SK-N-SH treated with all-trans-retinoic acid at 6 μM for 48 hours (cell line): ENCODE measurements at regions not wholly inside any gene's neighbourhood (a gene's known extent, or its start where the extent isn't known, plus 50 kb on each side); places are given as distances from the start of the nearest gene placed in this dataset.

Experiments used
- ATAC-seq: fragments of 200-7000 bp; cut with Tn5 transposase; 3 replicates; pipeline ENCODE4 v1.9.1; 2020; ENCODE audit warnings: mild to moderate bottlenecking, moderate library complexity
- ARNTL ChIP-seq: fragments of 450-650 bp; formaldehyde crosslinking; IDR thresholded peaks from 2 replicates; pipeline ENCODE4 v1.5.0; 2020; ENCODE audit warnings: low read depth, mild to moderate bottlenecking, moderate library complexity, borderline replicate concordance
- BACH2 ChIP-seq: fragments of 250-450 bp; sonication (Bioruptor Pico); IDR thresholded peaks from 2 replicates; pipeline ENCODE4 v1.9.0; 2021; ENCODE audit warnings: mild to moderate bottlenecking, borderline replicate concordance
- GLIS3 ChIP-seq: fragments of 250-450 bp; sonication (Bioruptor Pico); IDR thresholded peaks from 2 replicates; pipeline ENCODE4 v1.5.0; 2020; ENCODE audit warnings: mild to moderate bottlenecking, moderate library complexity
- ISL1 ChIP-seq: fragments of 250-450 bp; sonication (Bioruptor Pico); IDR thresholded peaks from 2 replicates; pipeline ENCODE4 v2.1.2; 2022; ENCODE audit warnings: mild to moderate bottlenecking, moderate library complexity
- PPARA ChIP-seq: fragments of 250-450 bp; sonication (Bioruptor Pico); IDR thresholded peaks from 2 replicates; pipeline ENCODE4 v1.5.0; 2020; ENCODE audit warnings: mild to moderate bottlenecking, borderline replicate concordance
- RARB ChIP-seq: fragments of 250-450 bp; sonication (Bioruptor Pico); IDR thresholded peaks from 2 replicates; pipeline ENCODE4 v1.8.0; 2021; ENCODE audit warnings: mild to moderate bottlenecking, moderate library complexity
- SNAI2 ChIP-seq: fragments of 250-450 bp; sonication (Bioruptor Pico); IDR thresholded peaks from 2 replicates; pipeline ENCODE4 v1.5.0; 2020; ENCODE audit warnings: mild to moderate bottlenecking, moderate library complexity
- TCF4 ChIP-seq: fragments of 250-450 bp; sonication (Bioruptor Pico); IDR thresholded peaks from 2 replicates; pipeline ENCODE4 v1.8.0; 2021; ENCODE audit warnings: mild to moderate bottlenecking, moderate library complexity, borderline replicate concordance
- TOX ChIP-seq: fragments of 250-450 bp; sonication (Bioruptor Pico); IDR thresholded peaks from 2 replicates; pipeline ENCODE4 v1.8.0; 2021; ENCODE audit warnings: mild to moderate bottlenecking, moderate library complexity, borderline replicate concordance
- ZC3H10 ChIP-seq: fragments of 250-450 bp; sonication (Bioruptor Pico); IDR thresholded peaks from 2 replicates; pipeline ENCODE4 v1.5.1; 2021; ENCODE audit warnings: mild to moderate bottlenecking, moderate library complexity
- ZNF70 ChIP-seq: fragments of 450-650 bp; formaldehyde crosslinking; IDR thresholded peaks from 2 replicates; pipeline ENCODE4 v1.5.0; 2020; ENCODE audit warnings: mild to moderate bottlenecking, moderate library complexity
- TF ChIP-seq, protein P1 (sequence below): fragments of 250-450 bp; sonication (Bioruptor Pico); IDR thresholded peaks from 2 replicates; pipeline ENCODE4 v1.8.0; 2021; ENCODE audit warnings: low read depth, mild to moderate bottlenecking, moderate library complexity, borderline replicate concordance
- TF ChIP-seq, protein P2 (sequence below): fragments of 250-450 bp; sonication (Bioruptor Pico); IDR thresholded peaks from 2 replicates; pipeline ENCODE4 v1.8.0; 2020; ENCODE audit warnings: mild to moderate bottlenecking, moderate library complexity, borderline replicate concordance
- TF ChIP-seq, protein P3 (sequence below): fragments of 250-450 bp; sonication (Bioruptor Pico); IDR thresholded peaks from 2 replicates; pipeline ENCODE4 v1.5.1; 2020; ENCODE audit warnings: low read depth, mild to moderate bottlenecking, moderate library complexity
- TF ChIP-seq, protein P4 (sequence below): fragments of 250-450 bp; sonication (Bioruptor Pico); IDR thresholded peaks from 2 replicates; pipeline ENCODE4 v1.5.0; 2020; ENCODE audit warnings: mild to moderate bottlenecking, moderate library complexity
- TF ChIP-seq, protein P5 (sequence below): fragments of 250-450 bp; sonication (Bioruptor Pico); IDR thresholded peaks from 2 replicates; pipeline ENCODE4 v1.5.1; 2021; ENCODE audit warnings: mild to moderate bottlenecking, moderate library complexity

DNA sequence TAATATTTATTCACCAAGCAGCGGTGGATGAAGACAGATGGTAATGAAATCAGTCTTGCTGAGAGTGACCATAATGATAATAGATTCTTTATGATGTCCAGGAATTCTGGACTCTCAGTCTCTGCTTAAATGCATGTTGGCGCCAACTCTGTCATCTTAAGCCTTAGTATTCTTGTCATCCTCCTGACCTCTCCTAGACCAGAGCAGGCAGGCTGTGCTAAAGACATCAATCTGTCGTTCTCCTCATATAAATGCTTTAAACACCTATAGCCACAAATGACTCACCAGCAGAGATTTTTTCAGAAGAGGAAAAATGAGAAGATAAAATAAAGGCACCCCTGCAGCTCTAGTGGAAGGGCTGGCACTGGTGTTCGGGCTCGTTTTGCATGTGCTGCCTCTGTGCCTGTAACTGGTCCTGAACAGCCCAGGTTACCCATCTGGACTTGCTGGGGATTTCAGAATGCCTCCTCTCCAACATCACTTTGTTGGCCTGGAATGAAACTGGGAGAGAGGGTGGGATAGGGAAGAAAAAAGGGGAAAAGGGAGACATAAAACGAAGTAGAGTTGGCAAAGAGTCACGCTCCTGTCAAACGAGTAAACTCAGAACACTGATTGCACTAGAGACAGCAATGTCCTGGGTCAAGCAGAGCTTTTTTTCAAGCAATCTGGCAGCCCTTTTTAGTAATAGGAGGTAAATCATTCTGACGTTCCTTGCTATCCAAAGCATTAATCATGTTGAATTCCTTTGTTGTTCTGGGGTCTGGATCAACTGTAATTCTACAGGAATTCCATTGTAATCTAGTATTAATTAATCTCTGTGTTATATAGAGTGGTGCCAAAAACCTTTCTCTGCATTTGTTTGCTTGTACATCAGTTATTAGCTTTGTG, 195.5 kb upstream of the CLINT1 start:
- peak; percentile 81 for ATAC-seq
- TF ChIP-seq, protein P1, sequence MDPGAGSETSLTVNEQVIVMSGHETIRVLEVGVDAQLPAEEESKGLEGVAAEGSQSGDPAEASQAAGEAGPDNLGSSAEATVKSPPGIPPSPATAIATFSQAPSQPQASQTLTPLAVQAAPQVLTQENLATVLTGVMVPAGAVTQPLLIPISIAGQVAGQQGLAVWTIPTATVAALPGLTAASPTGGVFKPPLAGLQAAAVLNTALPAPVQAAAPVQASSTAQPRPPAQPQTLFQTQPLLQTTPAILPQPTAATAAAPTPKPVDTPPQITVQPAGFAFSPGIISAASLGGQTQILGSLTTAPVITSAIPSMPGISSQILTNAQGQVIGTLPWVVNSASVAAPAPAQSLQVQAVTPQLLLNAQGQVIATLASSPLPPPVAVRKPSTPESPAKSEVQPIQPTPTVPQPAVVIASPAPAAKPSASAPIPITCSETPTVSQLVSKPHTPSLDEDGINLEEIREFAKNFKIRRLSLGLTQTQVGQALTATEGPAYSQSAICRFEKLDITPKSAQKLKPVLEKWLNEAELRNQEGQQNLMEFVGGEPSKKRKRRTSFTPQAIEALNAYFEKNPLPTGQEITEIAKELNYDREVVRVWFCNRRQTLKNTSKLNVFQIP (CRISPR knock-in tag), result peak; percentile 88; the same call in 1 of the 2 replicates
- TF ChIP-seq PPARA (CRISPR knock-in tag) (no peak), ISL1 (peak; percentile 99), GLIS3 (CRISPR knock-in tag) (peak; percentile 94), ZC3H10 (CRISPR knock-in tag) (0 out of 2 replicates have a peak, but pooled peaks have one; percentile 24), TCF4 (peak; percentile 70; the same call in 1 of the 2 replicates), ARNTL (no peak), BACH2 (CRISPR knock-in tag) (no peak)
- TF ChIP-seq, protein P2, sequence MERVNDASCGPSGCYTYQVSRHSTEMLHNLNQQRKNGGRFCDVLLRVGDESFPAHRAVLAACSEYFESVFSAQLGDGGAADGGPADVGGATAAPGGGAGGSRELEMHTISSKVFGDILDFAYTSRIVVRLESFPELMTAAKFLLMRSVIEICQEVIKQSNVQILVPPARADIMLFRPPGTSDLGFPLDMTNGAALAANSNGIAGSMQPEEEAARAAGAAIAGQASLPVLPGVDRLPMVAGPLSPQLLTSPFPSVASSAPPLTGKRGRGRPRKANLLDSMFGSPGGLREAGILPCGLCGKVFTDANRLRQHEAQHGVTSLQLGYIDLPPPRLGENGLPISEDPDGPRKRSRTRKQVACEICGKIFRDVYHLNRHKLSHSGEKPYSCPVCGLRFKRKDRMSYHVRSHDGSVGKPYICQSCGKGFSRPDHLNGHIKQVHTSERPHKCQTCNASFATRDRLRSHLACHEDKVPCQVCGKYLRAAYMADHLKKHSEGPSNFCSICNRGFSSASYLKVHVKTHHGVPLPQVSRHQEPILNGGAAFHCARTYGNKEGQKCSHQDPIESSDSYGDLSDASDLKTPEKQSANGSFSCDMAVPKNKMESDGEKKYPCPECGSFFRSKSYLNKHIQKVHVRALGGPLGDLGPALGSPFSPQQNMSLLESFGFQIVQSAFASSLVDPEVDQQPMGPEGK, result peak; percentile 58
- TF ChIP-seq, protein P3, sequence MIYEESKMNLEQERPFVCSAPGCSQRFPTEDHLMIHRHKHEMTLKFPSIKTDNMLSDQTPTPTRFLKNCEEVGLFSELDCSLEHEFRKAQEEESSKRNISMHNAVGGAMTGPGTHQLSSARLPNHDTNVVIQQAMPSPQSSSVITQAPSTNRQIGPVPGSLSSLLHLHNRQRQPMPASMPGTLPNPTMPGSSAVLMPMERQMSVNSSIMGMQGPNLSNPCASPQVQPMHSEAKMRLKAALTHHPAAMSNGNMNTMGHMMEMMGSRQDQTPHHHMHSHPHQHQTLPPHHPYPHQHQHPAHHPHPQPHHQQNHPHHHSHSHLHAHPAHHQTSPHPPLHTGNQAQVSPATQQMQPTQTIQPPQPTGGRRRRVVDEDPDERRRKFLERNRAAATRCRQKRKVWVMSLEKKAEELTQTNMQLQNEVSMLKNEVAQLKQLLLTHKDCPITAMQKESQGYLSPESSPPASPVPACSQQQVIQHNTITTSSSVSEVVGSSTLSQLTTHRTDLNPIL, result peak; percentile 87
- TF ChIP-seq, protein P4, sequence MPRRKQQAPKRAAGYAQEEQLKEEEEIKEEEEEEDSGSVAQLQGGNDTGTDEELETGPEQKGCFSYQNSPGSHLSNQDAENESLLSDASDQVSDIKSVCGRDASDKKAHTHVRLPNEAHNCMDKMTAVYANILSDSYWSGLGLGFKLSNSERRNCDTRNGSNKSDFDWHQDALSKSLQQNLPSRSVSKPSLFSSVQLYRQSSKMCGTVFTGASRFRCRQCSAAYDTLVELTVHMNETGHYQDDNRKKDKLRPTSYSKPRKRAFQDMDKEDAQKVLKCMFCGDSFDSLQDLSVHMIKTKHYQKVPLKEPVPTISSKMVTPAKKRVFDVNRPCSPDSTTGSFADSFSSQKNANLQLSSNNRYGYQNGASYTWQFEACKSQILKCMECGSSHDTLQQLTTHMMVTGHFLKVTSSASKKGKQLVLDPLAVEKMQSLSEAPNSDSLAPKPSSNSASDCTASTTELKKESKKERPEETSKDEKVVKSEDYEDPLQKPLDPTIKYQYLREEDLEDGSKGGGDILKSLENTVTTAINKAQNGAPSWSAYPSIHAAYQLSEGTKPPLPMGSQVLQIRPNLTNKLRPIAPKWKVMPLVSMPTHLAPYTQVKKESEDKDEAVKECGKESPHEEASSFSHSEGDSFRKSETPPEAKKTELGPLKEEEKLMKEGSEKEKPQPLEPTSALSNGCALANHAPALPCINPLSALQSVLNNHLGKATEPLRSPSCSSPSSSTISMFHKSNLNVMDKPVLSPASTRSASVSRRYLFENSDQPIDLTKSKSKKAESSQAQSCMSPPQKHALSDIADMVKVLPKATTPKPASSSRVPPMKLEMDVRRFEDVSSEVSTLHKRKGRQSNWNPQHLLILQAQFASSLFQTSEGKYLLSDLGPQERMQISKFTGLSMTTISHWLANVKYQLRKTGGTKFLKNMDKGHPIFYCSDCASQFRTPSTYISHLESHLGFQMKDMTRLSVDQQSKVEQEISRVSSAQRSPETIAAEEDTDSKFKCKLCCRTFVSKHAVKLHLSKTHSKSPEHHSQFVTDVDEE, result peak; percentile 89
- TF ChIP-seq, protein P5, sequence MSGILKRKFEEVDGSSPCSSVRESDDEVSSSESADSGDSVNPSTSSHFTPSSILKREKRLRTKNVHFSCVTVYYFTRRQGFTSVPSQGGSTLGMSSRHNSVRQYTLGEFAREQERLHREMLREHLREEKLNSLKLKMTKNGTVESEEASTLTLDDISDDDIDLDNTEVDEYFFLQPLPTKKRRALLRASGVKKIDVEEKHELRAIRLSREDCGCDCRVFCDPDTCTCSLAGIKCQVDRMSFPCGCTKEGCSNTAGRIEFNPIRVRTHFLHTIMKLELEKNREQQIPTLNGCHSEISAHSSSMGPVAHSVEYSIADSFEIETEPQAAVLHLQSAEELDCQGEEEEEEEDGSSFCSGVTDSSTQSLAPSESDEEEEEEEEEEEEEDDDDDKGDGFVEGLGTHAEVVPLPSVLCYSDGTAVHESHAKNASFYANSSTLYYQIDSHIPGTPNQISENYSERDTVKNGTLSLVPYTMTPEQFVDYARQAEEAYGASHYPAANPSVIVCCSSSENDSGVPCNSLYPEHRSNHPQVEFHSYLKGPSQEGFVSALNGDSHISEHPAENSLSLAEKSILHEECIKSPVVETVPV, result 0 out of 2 replicates have a peak, but pooled peaks have one; percentile 44

DNA sequence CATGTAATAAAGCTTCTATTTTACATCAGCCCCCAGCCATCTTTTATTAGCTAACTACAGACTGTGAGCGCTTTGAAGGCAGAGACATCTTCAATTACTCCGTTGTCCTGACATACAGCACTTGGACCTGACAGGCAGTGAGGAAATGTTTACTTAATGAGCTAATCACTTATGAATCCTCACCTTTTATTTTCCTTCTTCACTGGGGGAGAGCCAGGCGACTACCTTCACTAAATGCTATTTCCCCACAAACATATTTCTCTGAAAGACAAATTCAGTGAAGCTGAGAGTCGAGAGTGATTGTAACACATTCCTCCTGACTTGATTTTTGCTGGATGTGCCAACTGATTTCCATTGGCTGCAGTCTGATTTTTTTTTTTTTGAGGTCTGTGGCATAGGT, 192.1 kb upstream of the CLINT1 start:
- ATAC-seq, result no peak
- no peak for TF ChIP-seq ZC3H10 (CRISPR knock-in tag)
- peak; percentile 39 for TF ChIP-seq ISL1

DNA sequence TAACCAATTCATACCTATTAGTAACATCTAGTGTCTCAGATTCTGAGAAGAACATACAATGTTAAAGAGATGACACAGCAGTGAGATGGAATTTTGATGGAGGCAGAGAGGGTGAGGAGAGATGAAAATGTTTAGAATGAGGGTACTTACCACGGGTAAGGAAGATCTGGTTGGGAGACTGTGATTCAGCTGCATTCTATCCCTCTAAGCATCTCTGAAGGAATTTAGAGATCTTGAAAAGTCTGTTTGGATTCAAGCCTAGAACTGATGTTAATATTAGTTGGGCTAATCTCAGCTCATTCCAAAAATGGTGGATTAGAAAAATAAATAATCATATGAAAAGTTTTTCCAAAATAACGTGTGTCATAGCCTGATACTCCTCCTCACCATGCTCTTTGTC, 191.5 kb upstream of the CLINT1 start:
- no peak for TF ChIP-seq ZC3H10 (CRISPR knock-in tag)
- peak; percentile 23; the same call in 1 of the 2 replicates for TF ChIP-seq ISL1
- peak; percentile 4; the same call in 1 of the 3 replicates for ATAC-seq

DNA sequence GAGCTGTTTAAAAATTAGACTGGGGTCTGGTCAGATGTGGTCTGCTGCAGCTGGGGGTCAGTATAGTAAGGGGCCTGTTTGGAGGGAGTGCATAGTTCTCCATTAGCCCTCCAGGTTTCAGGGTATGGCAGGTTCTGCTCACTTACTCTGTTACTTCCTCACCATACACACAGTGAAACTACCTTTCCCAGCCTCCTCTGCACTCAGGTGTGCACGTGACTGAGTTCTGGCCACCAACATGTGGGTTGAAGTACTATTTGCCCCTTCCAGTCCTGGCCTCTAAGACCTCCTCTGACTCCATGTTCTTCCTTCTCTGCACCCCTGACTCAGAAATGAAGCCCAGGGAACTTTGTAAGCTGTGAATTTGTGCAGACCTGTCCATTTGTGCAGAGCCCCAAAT, 190.5 kb upstream of the CLINT1 start:
- no peak for ATAC-seq
- TF ChIP-seq SNAI2 (CRISPR knock-in tag), result no peak

DNA sequence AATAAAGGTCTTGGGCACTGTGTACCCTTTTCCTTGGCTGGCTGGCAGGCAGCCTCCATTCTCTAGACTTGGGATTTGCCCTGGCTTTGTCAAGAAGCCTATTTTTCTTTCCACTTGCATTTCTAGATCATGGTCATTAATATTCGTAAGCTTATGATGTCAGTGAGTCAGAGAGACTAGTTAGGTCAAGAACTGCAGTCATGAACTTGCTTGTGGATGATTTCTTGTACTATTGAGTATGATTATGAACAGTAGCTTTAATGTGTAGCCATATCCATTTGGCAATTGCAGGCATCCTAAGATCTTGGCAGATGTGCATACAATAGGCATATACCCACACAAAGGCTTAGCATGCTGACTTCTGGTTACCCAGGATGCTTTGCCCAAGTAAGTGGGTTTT, 186.8 kb upstream of the CLINT1 start:
- no peak for ATAC-seq
- TF ChIP-seq GLIS3 (CRISPR knock-in tag), result no peak
- TF ChIP-seq, protein P4, result no peak
- TF ChIP-seq TOX (CRISPR knock-in tag), result no peak
- TF ChIP-seq, protein P1 (CRISPR knock-in tag), result no peak
- no peak for TF ChIP-seq RARB
- TF ChIP-seq ISL1, result no peak
- TF ChIP-seq ZNF70, result no peak
- TF ChIP-seq, protein P2, result no peak
